ENCODE measurements at regions not wholly inside any gene's neighbourhood (a gene's known extent, or its start where the extent isn't known, plus 50 kb on each side); places are given as distances from the start of the nearest gene placed in this dataset.

GRCh38 chr15:47505712-47506328 is 211.5 kb upstream of the SEMA6D start (continued):
- no peak for TF ChIP-seq GTF2F1 (IDR thresholded peaks at IDR 0.05; ENCODE audit: borderline replicate concordance, low read depth, low read length)

All from H1 (cell line).